Effector memory CD4-positive, alpha-beta T cell (primary cell): ENCODE measurements at regions not wholly inside any gene's neighbourhood (a gene's known extent, or its start where the extent isn't known, plus 50 kb on each side); places are given as distances from the start of the nearest gene placed in this dataset.
"Not testable (repeated sequence)": the region's sequence is repeated elsewhere in the genome, so short reads cannot be mapped to it uniquely, and the experiment has no call there.

ENCODE experiments used
- DNase-seq, 3 donors: peaks; one replicate each; pipeline ENCODE4 v3.0.0-alpha.2; 2020
- H3K27ac ChIP-seq: 2 replicates; pipeline ENCODE4 v1.7.0; 2013; ENCODE audit warnings: mild to moderate bottlenecking, low read length, moderate library complexity; ENCODE audit not compliant: insufficient read depth, poor library complexity, severe bottlenecking
- H3K27me3 ChIP-seq: replicated peaks from 2 replicates; pipeline ENCODE4 v1.7.0; 2013; ENCODE audit warnings: mild to moderate bottlenecking, low read length; ENCODE audit not compliant: insufficient read depth, control insufficient read depth, poor library complexity, severe bottlenecking
- H3K36me3 ChIP-seq: 2 replicates; pipeline ENCODE4 v1.7.0; 2013; ENCODE audit warnings: mild to moderate bottlenecking, low read length, moderate library complexity; ENCODE audit not compliant: control insufficient read depth, insufficient read depth
- H3K4me1 ChIP-seq: 2 replicates; pipeline ENCODE4 v1.7.0; 2013; ENCODE audit warnings: low read length, mild to moderate bottlenecking; ENCODE audit not compliant: control insufficient read depth, insufficient read depth, poor library complexity, severe bottlenecking
- H3K4me3 ChIP-seq: 2 replicates; pipeline ENCODE4 v1.7.0; 2013; ENCODE audit warnings: low read length, low read depth, mild to moderate bottlenecking; ENCODE audit not compliant: insufficient read depth, poor library complexity, severe bottlenecking
- H3K9me3 ChIP-seq: 2 replicates; pipeline ENCODE4 v1.7.0; 2013; ENCODE audit warnings: mild to moderate bottlenecking, low read length, moderate library complexity; ENCODE audit not compliant: control insufficient read depth

DNA sequence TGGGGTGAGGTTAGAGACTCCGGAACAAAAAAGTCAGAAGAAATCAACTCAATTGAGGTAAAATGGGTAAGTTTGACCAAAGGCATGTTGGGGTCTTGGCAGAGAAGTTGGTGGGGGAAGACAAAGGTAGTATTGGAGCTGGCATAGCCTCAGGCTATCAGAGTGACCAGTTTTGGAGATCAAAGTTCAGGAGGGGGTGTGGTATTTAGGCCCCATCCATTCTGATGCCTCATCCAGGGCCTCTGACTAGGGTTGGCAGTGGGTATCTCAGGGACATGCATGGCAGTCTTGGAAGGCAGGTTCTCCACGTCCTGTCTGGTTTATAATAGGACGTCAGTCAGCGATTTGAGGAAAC, 73.2 kb upstream of the TRABD2B start:
- Histone ChIP-seq H3K4me1 (no peaks in the 10 kb centered on the region), H3K27me3 (no peaks in the 10 kb centered on the region), H3K9me3 (no peaks in the 10 kb centered on the region), H3K4me3 (no peak overlapping the region), H3K27ac (no peak overlapping the region), H3K36me3 (no peaks in the 10 kb centered on the region)
- DNase-seq, result no peak

DNA sequence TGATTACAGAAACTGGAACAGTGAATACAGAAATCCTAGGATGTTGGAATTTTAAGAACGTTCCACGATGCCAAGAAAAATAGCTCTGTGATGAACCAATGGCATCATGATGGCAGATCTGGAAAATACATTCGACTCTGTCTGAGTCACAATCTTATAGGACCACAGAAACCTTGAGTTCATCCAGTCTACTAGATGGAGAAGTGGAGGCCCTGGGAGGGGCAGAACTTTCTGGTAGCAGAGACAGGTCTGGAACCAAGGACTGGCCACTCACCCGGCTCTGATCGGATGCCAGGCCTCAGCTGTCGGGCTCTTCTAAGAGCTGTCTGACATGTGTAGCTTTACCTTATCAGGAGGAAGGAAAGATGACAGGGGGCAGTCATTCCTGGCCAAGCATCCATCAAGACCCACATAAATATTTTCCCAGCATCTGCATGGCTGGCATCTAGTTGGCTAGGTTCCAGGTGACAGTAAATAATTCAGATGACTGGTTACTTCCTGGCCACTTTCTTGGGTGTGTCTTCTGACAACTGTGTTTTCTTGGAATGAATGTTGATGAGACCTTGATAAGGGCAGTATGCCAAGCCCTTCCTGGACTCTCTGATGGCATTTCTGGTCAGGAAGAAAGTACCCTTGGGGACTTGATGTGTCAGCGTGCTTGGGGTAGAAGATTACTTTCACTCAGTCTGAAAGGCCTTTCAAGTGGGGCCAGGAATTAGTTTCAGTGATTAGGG, 72.6 kb upstream of the TRABD2B start:
- H3K9me3 ChIP-seq, result no peaks in the 10 kb centered on the region
- H3K27ac ChIP-seq, result no peak overlapping the region
- no peaks in the 10 kb centered on the region for H3K27me3 ChIP-seq
- H3K4me3 ChIP-seq, result no peak overlapping the region
- H3K4me1 ChIP-seq, result no peaks in the 10 kb centered on the region
- no peaks in the 10 kb centered on the region for H3K36me3 ChIP-seq
- DNase-seq, result no peak

DNA sequence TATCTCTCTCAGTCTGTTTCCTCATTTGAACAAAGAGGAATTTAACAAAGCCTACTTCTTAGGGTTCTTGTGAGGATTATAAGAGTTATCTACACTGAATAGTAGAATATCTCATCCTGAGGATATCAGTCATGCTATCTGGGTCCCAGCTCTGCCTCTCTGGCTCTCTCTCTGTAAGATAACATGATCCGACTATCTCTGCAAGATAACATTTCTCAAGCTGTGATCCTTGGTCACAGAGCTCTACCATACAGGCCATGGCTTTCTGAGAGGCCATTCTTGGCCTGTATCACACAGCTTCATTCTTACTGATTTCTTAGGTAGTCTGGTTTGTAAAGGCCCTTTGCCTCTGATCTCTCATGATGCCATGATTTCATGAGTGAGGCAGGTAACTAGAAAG, 71.0 kb upstream of the TRABD2B start:
- Histone ChIP-seq H3K4me1 (no peaks in the 10 kb centered on the region), H3K4me3 (no peak overlapping the region), H3K9me3 (no peaks in the 10 kb centered on the region), H3K36me3 (no peaks in the 10 kb centered on the region), H3K27ac (no peak overlapping the region), H3K27me3 (no peaks in the 10 kb centered on the region)
- DNase-seq, result no peak

DNA sequence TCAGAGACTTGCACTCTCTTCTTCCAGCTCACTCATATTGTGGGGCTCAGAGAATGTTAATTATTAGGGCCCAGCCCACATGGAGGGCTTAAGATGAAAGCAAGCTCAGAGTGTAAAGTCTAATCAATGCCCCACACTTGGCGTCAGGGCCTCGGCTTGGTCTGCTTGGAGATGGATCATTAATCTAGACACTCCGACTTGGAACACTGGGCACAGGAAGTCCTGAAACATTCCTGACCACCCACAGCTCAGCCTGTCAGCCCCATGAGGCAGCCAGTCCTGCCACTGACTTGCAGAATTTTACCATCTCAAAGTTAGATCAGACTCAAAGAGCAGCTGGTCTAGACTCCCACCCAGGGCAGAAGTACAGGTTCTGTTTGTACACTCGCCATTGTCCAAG, 69.8 kb upstream of the TRABD2B start:
- Histone ChIP-seq H3K9me3 (no peaks in the 10 kb centered on the region), H3K4me3 (no peak overlapping the region), H3K36me3 (no peaks in the 10 kb centered on the region), H3K4me1 (no peaks in the 10 kb centered on the region), H3K27me3 (no peaks in the 10 kb centered on the region), H3K27ac (no peak overlapping the region)
- DNase-seq, result no peak

DNA sequence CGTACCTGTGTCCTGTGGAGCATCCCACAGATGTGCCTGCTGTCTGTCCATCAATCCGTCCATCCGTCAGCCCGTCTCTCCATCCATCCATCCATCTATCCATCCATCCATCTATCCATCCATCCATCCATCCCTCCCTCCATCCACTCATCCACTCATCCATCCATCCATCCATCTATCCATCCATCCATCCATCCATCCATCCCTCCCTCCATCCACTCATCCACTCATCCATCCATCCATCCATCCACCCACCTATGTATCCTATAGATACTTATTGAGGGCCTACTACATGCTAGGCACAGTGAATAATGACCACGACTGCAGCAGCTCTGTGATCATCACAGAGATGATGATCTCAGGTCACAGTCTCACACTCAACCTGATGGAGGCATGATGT, 67.5 kb upstream of the TRABD2B start:
- H3K27me3 ChIP-seq, H3K27ac ChIP-seq, H3K4me1 ChIP-seq, DNase-seq, H3K4me3 ChIP-seq, H3K9me3 ChIP-seq, H3K36me3 ChIP-seq: not testable (repeated sequence)

DNA sequence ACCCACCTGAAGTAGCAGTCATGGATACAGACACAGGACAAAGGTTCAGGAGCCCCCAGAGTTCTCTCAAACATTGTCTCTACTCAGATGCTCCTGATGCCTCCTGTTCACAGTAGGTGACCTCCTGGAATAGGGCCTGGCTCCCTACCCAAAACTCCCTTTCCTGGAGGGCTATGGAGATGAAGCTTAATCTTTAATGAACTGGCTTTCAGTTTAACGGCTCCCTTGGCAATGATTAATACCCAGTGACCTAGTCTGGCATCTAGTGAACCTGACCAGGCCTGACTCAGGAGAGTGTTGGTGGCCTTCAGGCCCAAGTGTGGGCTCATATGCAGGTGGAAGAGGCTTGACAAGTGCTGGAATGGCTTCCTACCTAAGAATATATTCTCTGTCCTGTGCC, 65.2 kb upstream of the TRABD2B start:
- Histone ChIP-seq H3K4me1 (no peaks in the 10 kb centered on the region), H3K36me3 (no peaks in the 10 kb centered on the region), H3K9me3 (no peaks in the 10 kb centered on the region), H3K4me3 (no peak overlapping the region), H3K27ac (no peak overlapping the region), H3K27me3 (no peaks in the 10 kb centered on the region)
- no peak for DNase-seq

DNA sequence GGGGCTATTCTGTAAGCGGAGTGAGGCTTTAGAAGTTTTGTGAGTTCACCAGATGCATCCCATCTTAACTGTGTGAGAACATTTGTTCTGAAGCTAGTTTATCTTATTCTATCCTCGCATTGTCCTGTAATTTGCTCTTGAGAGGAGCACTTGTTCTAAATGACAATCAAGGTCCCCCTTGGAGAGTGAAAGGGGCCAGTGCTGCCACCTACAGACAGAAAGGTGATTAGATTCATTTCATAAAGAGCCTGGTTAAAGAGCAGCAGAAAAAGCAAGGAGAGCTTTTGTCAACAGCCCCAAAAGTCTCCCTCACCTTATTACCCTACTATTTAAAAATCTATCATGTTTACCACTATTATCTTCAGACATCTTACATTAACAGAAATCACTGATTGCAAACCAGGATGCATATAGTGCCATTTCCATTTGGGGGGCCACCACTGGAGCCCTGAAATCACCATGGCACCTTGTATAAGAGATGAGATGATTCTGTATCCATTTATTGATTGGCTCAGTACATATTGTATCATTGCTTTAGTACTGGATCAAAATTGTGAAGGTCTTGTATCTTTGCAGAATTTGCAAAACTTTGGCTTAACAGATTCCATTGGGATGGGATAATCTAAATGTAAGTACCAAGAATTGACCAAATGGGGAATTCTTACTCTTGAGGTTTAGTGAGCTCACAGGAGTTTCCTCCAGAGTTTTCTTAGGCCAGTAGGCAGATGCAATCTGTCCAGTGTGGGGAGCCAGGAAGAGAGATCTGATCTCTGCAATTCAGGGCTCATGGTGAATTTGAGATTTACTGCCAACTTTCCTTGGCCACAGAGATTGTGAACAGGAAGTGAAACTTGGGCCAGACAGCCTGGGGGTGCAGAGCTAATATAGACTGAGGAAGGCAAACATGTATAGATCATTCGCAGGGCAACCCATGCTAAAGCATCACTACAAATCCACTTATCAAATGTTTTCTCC, 64.3 kb upstream of the TRABD2B start:
- H3K4me3 ChIP-seq, result no peak overlapping the region
- no peak for DNase-seq
- H3K36me3 ChIP-seq, result no peaks in the 10 kb centered on the region
- no peaks in the 10 kb centered on the region for H3K9me3 ChIP-seq
- H3K4me1 ChIP-seq, result no peaks in the 10 kb centered on the region
- H3K27ac ChIP-seq, result no peak overlapping the region
- H3K27me3 ChIP-seq, result no peaks in the 10 kb centered on the region

DNA sequence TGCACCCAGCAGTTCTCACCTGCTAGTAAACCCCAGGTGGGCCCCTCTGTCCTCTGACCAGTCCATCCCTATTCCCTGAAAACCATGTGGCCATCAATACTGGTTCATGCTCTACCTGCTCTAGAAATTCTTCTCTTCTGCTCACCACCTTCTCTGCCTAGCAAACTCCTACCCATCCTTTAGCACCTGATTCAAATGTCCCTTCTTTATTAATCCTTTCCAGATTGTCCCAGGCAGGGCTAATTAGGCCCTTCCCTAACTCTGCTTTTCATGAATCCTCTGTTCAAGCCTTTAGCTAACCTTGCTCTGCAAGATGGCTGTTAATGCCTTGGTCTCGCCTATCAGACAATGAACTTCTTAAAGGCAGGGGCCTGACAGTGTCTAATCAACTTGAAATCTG, 62.1 kb upstream of the TRABD2B start:
- Histone ChIP-seq H3K27ac (no peak overlapping the region), H3K4me1 (no peaks in the 10 kb centered on the region), H3K9me3 (no peaks in the 10 kb centered on the region), H3K4me3 (no peak overlapping the region), H3K27me3 (no peaks in the 10 kb centered on the region), H3K36me3 (no peaks in the 10 kb centered on the region)
- DNase-seq, result no peak

DNA sequence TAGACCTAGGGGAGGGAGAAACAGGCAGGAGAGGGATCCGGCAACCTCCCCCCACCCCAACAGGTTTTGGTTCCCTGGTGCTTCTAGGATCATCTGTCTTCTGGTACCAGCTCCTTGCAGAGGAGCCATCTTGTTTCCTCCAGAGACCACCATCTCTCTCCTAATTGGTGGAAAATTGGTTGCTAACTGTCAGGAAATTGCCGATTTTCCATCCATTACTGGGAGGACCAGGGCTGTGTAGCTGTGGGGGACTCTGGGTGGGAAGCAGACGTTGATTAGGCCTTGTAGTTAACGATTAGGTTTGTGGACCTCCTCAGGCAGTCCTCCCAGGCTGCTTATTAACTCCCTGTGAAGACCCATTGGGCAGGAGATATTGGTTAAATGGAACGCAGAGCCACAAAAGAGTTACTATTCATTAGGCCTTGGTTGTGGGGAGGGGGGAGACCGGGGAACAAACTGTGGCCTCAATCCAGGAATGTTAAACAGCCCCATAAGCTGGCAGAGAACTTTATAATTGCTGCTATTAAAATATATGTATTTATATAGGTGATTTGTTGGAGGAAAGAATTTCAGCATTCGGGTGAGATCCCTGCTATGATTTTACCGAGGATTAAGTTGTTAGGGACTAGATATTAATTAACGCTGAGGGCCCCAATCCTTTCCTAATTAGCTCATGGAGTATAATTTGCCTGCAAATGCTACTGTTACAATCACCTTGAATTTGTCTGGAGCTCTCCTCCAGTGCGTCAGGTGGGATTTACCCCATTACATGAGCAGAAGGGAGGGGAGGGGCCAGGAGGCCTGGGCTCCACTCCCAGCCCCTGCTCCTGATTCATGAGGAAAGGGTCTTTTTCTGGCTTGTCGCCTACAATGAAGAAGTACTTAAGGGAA, 61.2 kb upstream of the TRABD2B start:
- Histone ChIP-seq H3K36me3 (no peaks in the 10 kb centered on the region), H3K27me3 (no peaks in the 10 kb centered on the region), H3K9me3 (no peaks in the 10 kb centered on the region), H3K4me3 (no peak overlapping the region), H3K4me1 (no peaks in the 10 kb centered on the region), H3K27ac (no peak overlapping the region)
- DNase-seq, result no peak
